ENCODE measurements at regions not wholly inside any gene's neighbourhood (a gene's known extent, or its start where the extent isn't known, plus 50 kb on each side); places are given as distances from the start of the nearest gene placed in this dataset.

DNA sequence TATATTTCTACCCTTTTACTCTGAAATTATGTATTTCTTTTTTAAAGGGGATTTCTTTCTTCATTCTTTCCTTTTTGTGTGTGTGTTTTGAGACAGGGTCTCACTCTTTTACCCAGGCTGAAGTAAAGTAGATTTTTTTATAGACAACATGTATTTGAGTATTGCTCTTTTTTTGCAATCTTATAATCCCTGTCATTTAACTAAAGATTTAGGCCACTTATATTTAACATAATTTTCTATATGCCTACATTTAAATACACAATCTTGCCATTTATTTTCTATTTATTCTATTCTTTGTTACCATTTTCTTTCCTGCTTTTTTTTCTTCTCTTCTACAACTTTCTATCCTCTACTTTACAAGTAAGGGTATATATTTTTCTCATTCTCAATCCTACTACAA, 416.0 kb upstream of the IRX2 start:
- no peak for TF ChIP-seq RAD21 (conservative IDR thresholded peaks at IDR 0.05 in 1 of 2, IDR thresholded peaks at IDR 0.05 in 1 of 2)
- no peak for TF ChIP-seq GATA3 (IDR thresholded peaks at IDR 0.05; ENCODE audit: borderline replicate concordance)
- TF ChIP-seq CTCF (IDR thresholded peaks at IDR 0.05), result no peak
- TF ChIP-seq ZFP36 (IDR thresholded peaks at IDR 0.05; ENCODE audit: borderline replicate concordance, partially characterized antibody), result no peak
- TF ChIP-seq POLR2A (IDR thresholded peaks at IDR 0.05; ENCODE audit: low read length), result no peak
- TF ChIP-seq RNF2 (IDR thresholded peaks at IDR 0.05; ENCODE audit: borderline replicate concordance, low read depth), result no peak
- no peak for TF ChIP-seq TP53 (CRISPR knock-in tag; IDR thresholded peaks at IDR 0.05)
- no peak for TF ChIP-seq CHD4 (IDR thresholded peaks at IDR 0.05; ENCODE audit: borderline replicate concordance)
- TF ChIP-seq RFX5 (IDR thresholded peaks at IDR 0.05), result no peak

All from A549 (cell line).